B cell (primary cell): ENCODE measurements at regions not wholly inside any gene's neighbourhood (a gene's known extent, or its start where the extent isn't known, plus 50 kb on each side); places are given as distances from the start of the nearest gene placed in this dataset.

Experiments used
- ATAC-seq: fragments of 200-7000 bp; cut with Tn5 transposase; one replicate; pipeline ENCODE4 v1.10.0; 2021; ENCODE audit warnings: low read depth, mild to moderate bottlenecking, moderate number of reproducible peaks, moderate library complexity
- CTCF ChIA-PET: fragments of 350-600 bp; sonication (Branson Sonifier 250); formaldehyde crosslinking; loops from one replicate; lab custom pipeline; 2021; ENCODE audit warnings: antibody characterized with exemption, inconsistent platforms; lab: Charles Lee
- POLR2A ChIA-PET: fragments of 350-600 bp; sonication (Branson Sonifier 250); formaldehyde crosslinking; loops from one replicate; lab custom pipeline; 2021; ENCODE audit warnings: antibody characterized with exemption; lab: Charles Lee
- DNase-seq: peaks from one replicate; pipeline ENCODE4 v3.0.0; 2013
- H2AFZ ChIP-seq: 2 replicates; pipeline ENCODE4 v1.6.1; 2012; ENCODE audit warnings: mild to moderate bottlenecking, low read depth, low read length; ENCODE audit not compliant: insufficient read depth, poor library complexity, severe bottlenecking
- H3K27ac ChIP-seq, 2 donors: 1 replicate in 1 of 2; 2 replicates in 1 of 2; pipeline ENCODE4 v1.5.1; 2012 to 2013; ENCODE audit warnings: low read length in 2 of 2, mild to moderate bottlenecking in 2 of 2, moderate library complexity in 1 of 2
- H3K27me3 ChIP-seq, 4 experiments: fragments of 200-600 bp in 1 of 4; sonication (generic) in 1 of 4; replicated peaks in 1 of 4; 1 replicate in 2 of 4; 2 replicates in 2 of 4; pipeline versions ENCODE4 v1.6.1 to v1.7.0; 2013 to 2016; ENCODE audit warnings: low read length in 3 of 4, mild to moderate bottlenecking in 2 of 4, mixed read lengths in 1 of 4, moderate library complexity in 1 of 4; ENCODE audit not compliant: insufficient read depth in 4 of 4, control insufficient read depth in 3 of 4; ENCODE audit errors: control extremely low read depth in 1 of 4
- H3K36me3 ChIP-seq, 2 experiments: replicated peaks in 1 of 2; 1 replicate in 1 of 2; 2 replicates in 1 of 2; pipeline versions ENCODE4 v1.6.1 to v1.7.1; 2013; ENCODE audit warnings: low read length in 1 of 2; ENCODE audit not compliant: insufficient read depth in 2 of 2, control insufficient read depth in 1 of 2; ENCODE audit errors: control extremely low read depth in 1 of 2, extremely low read depth in 1 of 2
- H3K4me1 ChIP-seq, 2 donors: fragments of 200-600 bp in 1 of 2; sonication (generic) in 1 of 2; 1 replicate in 1 of 2; 2 replicates in 1 of 2; pipeline versions ENCODE4 v1.5.1 to v1.6.1; 2013 to 2017; ENCODE audit warnings: low read length in 2 of 2; ENCODE audit not compliant: control insufficient read depth in 2 of 2, insufficient read depth in 2 of 2
- H3K4me2 ChIP-seq: replicated peaks from 2 replicates; pipeline ENCODE3; 2012; ENCODE audit warnings: mild to moderate bottlenecking, low read depth, low read length; ENCODE audit not compliant: poor library complexity, severe bottlenecking
- H3K4me3 ChIP-seq, 5 experiments: fragments of 200-600 bp in 1 of 5; sonication (generic) in 1 of 5; 1 replicate in 3 of 5; 2 replicates in 2 of 5; pipeline versions ENCODE4 v1.5.1 to v1.7.0; 2011 to 2016; ENCODE audit warnings: low read length in 4 of 5, mild to moderate bottlenecking in 4 of 5, low read depth in 2 of 5, control low read depth in 1 of 5, moderate library complexity in 1 of 5; ENCODE audit not compliant: insufficient read depth in 1 of 5; ENCODE audit errors: control extremely low read depth in 1 of 5, extremely low read depth in 1 of 5
- H3K79me2 ChIP-seq: fragments of 200-600 bp; sonication (generic); one replicate; pipeline ENCODE4 v1.6.0; 2016; ENCODE audit warnings: low read length; ENCODE audit not compliant: control insufficient read depth, insufficient read depth
- H3K9ac ChIP-seq: fragments of 200-600 bp; sonication (generic); 2 replicates; pipeline ENCODE4 v1.6.1; 2017; ENCODE audit warnings: mild to moderate bottlenecking, low read length, moderate library complexity
- H3K9me3 ChIP-seq, 3 donors: one replicate each; pipeline versions ENCODE4 v1.6.1 to v1.7.1; 2013; ENCODE audit warnings: low read length in 2 of 3; ENCODE audit not compliant: control insufficient read depth in 2 of 3, insufficient read depth in 1 of 3; ENCODE audit errors: control extremely low read depth in 1 of 3
- H4K20me1 ChIP-seq: 2 replicates; pipeline ENCODE4 v1.6.0; 2012; ENCODE audit warnings: mild to moderate bottlenecking, low read length; ENCODE audit not compliant: insufficient read depth, control insufficient read depth, poor library complexity, severe bottlenecking
- H3K27ac Mint-ChIP-seq: one replicate; pipeline ENCODE4 v1.8.0; 2021; ENCODE audit warnings: mixed read lengths
- H3K27me3 Mint-ChIP-seq: one replicate; pipeline ENCODE4 v1.8.0; 2021; ENCODE audit warnings: mixed read lengths
- H3K4me1 Mint-ChIP-seq: one replicate; pipeline ENCODE4 v1.8.0; 2021; ENCODE audit warnings: mixed read lengths
- H3K4me3 Mint-ChIP-seq: one replicate; pipeline ENCODE4 v1.8.0; 2021; ENCODE audit warnings: mixed read lengths
- H3K9me3 Mint-ChIP-seq: one replicate; pipeline ENCODE4 v1.8.0; 2022; ENCODE audit warnings: mixed read lengths; ENCODE audit not compliant: insufficient read depth
- EZH2 ChIP-seq: IDR thresholded peaks from 2 replicates; pipeline ENCODE4 v1.6.1; 2012; ENCODE audit warnings: borderline replicate concordance, low read depth, mild to moderate bottlenecking, moderate library complexity, low read length; ENCODE audit not compliant: insufficient read depth, poor library complexity, severe bottlenecking
- WGBS: methylation state at CpG from one replicate; pipeline ENCODE4 v1.1.5; 2013; ENCODE audit warnings: missing lambda C conversion rate; ENCODE audit not compliant: insufficient coverage; 5-methylcytosine and 5-hydroxymethylcytosine counted together
- intact Hi-C: fragments of 100-400 bp; cut with micrococcal nuclease; formaldehyde crosslinking; loops from one replicate; pipeline ENCODE4 v1.10.0; 2022
- TF ChIP-seq, protein P1 (sequence below): fragments of 200-600 bp; IDR thresholded peaks from one replicate; pipeline ENCODE4 v1.8.0; 2022; ENCODE audit warnings: antibody characterized with exemption, mild to moderate bottlenecking

DNA sequence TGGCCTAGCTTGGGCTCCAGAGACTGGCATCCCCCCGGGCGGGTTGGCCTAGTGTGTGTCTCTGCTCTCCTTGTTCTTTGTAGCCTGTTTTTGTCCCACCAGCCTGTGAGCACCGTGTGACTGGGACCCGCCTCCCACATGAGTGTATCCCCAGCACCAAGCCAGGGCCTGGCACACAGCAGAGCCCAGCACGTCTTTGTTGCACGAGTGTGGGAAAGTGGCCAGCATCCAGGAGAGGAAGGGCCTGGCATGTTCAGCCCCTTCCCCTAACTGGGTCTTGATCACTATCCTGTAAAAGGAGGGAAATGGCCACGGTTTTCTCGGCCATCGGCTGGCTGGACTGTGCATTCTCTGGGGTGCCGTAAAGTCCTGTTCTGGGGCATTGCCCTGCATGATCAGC is 290.1 kb downstream of the BMP7 start:
- Histone ChIP-seq H3K36me3 (no peaks in the 10 kb centered on the region), H3K27ac (no peak overlapping the region), H3K79me2 (no peaks in the 10 kb centered on the region), H3K9me3 (peaks cover 0 to 10% (median 0%) of the 10 kb centered on the region in 3 donors), H3K4me1 (no peaks in the 10 kb centered on the region), H4K20me1 (no peaks in the 10 kb centered on the region), H3K4me2 (no peak overlapping the region), H2AFZ (no peak overlapping the region), H3K9ac (no peak overlapping the region), H3K4me3 (no peak overlapping the region), H3K27me3 (peaks cover 0 to 28% (median 3%) of the 10 kb centered on the region in 4 experiments)
- Mint-ChIP-seq H3K4me1 (no peaks in the 10 kb centered on the region), H3K27ac (no peak overlapping the region), H3K27me3 (peaks cover 50% of the 10 kb centered on the region), H3K4me3 (no peak overlapping the region), H3K9me3 (no peaks in the 10 kb centered on the region)
- POLR2A ChIA-PET, result no interaction called here
- WGBS, result 88% methylated on average over 7 of the region's 10 CpGs
- DNase-seq, result no peak
- CTCF ChIA-PET, result no interaction called here
- ATAC-seq, result no peak
- intact Hi-C loops, result no loop called here
- TF ChIP-seq, protein P1, sequence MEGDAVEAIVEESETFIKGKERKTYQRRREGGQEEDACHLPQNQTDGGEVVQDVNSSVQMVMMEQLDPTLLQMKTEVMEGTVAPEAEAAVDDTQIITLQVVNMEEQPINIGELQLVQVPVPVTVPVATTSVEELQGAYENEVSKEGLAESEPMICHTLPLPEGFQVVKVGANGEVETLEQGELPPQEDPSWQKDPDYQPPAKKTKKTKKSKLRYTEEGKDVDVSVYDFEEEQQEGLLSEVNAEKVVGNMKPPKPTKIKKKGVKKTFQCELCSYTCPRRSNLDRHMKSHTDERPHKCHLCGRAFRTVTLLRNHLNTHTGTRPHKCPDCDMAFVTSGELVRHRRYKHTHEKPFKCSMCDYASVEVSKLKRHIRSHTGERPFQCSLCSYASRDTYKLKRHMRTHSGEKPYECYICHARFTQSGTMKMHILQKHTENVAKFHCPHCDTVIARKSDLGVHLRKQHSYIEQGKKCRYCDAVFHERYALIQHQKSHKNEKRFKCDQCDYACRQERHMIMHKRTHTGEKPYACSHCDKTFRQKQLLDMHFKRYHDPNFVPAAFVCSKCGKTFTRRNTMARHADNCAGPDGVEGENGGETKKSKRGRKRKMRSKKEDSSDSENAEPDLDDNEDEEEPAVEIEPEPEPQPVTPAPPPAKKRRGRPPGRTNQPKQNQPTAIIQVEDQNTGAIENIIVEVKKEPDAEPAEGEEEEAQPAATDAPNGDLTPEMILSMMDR, result no peak
- TF ChIP-seq EZH2, result no peak

DNA sequence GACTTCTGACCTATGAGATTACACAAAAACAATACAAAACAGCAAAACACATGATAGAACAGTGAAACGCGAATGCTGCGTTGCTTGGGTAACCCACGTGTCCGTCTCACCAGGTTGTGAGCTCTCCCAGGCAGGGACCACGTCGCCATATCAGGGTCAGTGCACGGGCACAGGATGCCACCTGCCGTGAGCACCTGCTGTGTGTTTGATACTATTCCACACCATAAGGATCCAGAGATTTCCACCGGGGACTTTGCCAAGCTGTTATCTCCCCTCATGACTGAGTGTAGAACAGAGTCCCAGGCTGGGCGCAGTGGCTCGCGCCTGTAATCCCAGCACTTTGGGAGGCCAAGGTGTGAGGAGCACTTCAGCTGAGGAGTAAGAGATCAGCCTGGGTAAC is 288.0 kb downstream of the BMP7 start:
- peaks cover 0 to 22% (median 3%) of the 10 kb centered on the region in 4 experiments for H3K27me3 ChIP-seq

More for the DNA sequence above, 288.0 kb downstream of the BMP7 start:
- ChIA-PET POLR2A (no interaction called here), CTCF (no interaction called here)
- 88% methylated on average over 9 of the region's 13 CpGs for WGBS
- H3K4me3 ChIP-seq, result no peak overlapping the region
- no peak overlapping the region for H3K27ac ChIP-seq
- no peaks in the 10 kb centered on the region for H3K79me2 ChIP-seq
- H3K9me3 Mint-ChIP-seq, result no peaks in the 10 kb centered on the region
- H3K27ac Mint-ChIP-seq, result no peak overlapping the region
- no peaks in the 10 kb centered on the region for H3K4me1 Mint-ChIP-seq
- H3K9ac ChIP-seq, result no peak overlapping the region
- DNase-seq (no peak), ATAC-seq (no peak)
- no peaks in the 10 kb centered on the region for H3K36me3 ChIP-seq
- H4K20me1 ChIP-seq, result no peaks in the 10 kb centered on the region
- intact Hi-C loops, result no loop called here
- no peak overlapping the region for H3K4me3 Mint-ChIP-seq
- no peak overlapping the region for H3K4me2 ChIP-seq
- no peak overlapping the region for H2AFZ ChIP-seq
- peaks cover 40% of the 10 kb centered on the region for H3K27me3 Mint-ChIP-seq
- peaks cover 0 to 7% (median 0%) of the 10 kb centered on the region in 3 donors for H3K9me3 ChIP-seq
- H3K4me1 ChIP-seq, result no peaks in the 10 kb centered on the region
- TF ChIP-seq, protein P1, result no peak
- no peak for TF ChIP-seq EZH2
